GM19023 (cell line): ENCODE measurements at regions not wholly inside any gene's neighbourhood (a gene's known extent, or its start where the extent isn't known, plus 50 kb on each side); places are given as distances from the start of the nearest gene placed in this dataset.

Experiments used
- ATAC-seq: cut with Tn5 transposase; IDR thresholded peaks from one replicate; pipeline ENCODE4 v1.9.1; 2021; ENCODE audit warnings: mild to moderate bottlenecking, moderate library complexity; ENCODE audit not compliant: unreplicated experiment

DNA sequence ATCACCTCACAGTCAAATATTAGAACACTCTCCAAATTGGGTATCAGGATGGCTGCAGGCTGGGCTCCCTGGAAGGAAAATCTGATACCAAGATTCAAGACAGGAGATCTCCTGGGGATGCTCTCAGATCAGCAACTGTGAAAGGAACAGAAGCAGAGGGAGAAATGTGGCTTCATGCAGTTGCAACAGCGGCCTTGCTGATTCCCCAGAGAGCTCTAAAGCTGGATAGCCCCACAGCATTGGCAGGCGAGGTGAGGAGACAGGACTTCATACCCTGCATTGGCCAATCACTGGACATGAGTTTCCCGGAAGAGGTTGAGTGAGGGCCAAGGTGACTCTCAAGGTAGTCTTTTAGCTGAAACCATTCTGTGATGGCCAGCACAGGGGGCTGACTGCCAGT lies 190.6 kb downstream of the PTPN20 start:
- no peak for ATAC-seq

GRCh38 chr10:47104151-47104605 lies 192.9 kb downstream of the PTPN20 start:
- ATAC-seq: no peak

DNA sequence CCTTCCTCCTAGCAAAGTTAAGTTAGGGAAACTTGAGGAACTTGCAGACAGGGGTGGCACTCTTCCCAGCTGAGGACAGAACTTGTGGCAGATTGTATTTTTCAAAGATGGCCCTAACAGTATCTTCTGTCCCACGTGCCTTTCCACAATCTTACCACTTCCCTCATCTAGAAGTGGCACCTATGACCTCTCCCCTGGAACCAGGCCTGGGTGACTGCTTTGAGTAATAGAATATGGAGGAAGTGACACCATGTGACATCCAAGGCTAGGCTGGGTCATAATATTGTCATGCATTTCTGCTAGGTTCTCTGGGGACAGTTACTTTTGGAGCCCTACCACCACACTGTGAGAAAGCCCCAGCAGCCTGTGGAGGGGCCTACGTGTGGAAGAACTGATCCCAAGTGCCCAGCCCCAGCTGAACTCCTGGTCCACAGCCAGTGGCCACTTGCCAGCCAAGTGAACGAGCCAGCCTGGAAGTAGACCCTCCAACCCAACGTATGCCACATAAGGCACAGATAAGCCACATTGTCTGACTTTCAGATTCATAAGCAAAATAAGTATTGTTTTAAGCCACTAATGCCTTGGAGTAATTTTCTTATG lies 193.7 kb downstream of the PTPN20 start:
- no peak for ATAC-seq

DNA sequence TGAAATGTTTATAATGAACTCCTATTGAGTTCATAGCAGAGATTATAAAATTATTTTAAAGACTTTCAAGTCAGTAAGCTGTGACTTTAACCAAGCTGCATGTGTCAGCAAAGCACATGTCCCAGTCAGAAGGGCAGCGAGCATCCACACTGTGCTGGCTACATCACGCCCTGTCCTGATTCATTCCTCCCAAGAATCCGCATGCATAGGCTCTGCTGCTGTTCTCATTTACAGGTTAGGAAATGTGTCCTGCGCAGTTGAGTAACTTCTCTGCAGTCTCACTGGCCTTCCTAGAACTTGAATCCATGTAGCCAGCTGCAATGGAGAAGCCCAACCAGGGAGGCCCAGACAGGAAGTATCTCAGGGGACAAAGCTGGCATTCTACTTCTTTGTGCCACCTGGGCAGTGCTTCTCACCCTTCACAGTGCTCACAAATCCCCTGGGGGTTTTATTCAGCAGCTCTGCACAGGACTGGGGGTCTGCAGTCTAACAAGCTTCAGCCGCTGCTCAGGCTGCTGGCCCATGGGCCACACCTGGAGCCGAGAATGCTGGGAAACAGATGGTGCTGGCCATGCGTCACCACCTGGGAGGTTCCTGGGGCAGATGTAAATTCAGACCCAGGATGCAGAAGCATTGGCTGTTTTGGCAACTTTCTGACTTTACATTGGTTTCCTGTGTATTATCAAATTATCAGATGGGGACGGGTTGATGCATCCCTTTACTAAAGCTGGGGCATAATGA lies 192.8 kb upstream of the GDF10 start:
- no peak for ATAC-seq

DNA sequence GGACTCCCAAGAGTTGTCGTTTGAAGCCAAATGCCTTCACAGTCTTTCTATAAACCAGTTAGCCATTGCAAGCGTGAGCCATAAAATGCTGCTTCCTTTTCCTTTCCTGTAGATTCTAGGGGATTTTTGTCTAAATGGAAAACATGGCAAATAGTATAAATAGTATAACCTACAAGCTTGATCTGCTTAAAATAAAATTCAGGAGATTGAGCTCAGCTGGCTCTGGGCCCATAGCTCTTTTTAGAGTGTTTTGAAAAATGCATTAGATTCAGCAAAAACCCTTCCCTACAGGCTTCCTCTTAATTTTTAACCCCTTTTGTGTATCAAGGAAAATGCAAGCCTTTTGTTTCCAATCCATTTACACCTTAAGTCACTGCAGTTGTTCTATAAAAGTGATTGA lies 190.1 kb upstream of the GDF10 start:
- no peak for ATAC-seq

DNA sequence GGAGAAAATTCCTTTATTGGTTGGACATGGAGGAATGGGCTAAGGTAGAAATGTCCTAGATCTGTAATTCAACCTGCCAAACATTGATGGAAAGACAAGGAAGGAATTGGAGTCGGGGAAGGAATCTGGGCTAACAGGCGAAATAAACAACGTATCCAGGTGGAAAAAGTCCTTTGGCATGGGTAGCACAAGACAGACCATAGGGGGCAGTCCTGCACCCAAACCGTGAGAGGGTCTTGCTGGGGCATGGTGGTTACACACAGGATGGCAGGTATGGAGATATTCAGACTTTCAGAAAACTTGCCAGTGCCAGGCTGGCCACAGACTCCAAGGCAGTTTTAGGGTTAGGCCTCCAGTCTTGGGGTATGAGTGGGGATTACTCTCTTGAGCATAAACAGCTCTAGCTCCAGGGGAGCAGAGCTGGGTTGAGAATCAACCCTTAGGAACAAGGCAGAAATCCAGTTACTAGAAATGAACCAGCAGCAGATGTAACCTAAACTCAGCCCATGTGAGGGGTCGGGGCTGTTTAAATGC lies 188.6 kb upstream of the GDF10 start:
- no peak for ATAC-seq

GRCh38 chr10:47112612-47113011 lies 187.4 kb upstream of the GDF10 start:
- no peak for ATAC-seq

- ATAC-seq: no peak
Observed at GRCh38 chr10:47113907-47114500, 186.0 kb upstream of the GDF10 start.

GRCh38 chr10:47114680-47115186 lies 185.3 kb upstream of the GDF10 start:
- ATAC-seq: no peak

GRCh38 chr10:47115322-47115721 lies 184.7 kb upstream of the GDF10 start:
- no peak for ATAC-seq

- ATAC-seq: no peak
Observed at GRCh38 chr10:47116445-47116844, 183.6 kb upstream of the GDF10 start.

DNA sequence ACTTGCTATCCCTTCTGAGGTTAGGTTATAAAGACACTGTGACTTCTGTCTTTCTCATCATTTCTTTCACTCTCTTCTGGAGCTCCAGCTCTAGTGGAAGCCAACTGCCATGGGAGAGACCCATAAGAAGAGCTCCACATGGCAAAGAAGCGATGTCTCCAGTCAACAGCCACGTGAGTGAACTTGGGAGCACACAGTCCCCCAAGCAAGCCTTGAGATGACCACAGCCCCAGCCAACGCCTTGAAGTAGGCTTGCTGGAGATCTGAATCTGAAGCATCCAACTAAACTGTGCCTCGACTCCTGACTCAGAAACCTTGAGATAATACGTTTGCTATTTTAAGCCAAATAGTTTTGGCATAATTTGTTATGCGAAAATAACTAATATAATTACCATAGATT lies 181.7 kb upstream of the GDF10 start:
- no peak for ATAC-seq

DNA sequence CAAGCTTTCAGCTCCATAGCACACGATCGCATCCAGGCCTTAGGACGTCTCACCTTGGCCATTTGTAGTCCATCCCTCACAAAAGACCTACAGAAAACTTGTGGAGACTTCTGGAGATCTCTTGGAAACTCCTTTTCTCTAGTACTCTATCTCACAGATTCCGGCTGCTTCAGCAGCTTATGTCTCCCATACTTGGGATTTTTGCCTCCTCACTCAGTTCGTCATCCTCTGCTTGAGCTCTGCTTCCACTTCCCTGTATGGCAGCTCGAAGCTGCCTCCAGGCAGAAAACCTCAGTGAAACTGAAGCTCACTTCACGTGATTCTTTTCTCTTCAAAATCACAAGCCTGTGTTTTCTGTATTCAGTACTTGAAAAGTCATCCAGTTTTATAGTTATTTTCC lies 178.7 kb upstream of the GDF10 start:
- no peak for ATAC-seq

- ATAC-seq: no peak
Observed at GRCh38 chr10:47123716-47124288, 176.2 kb upstream of the GDF10 start.

- no peak for ATAC-seq
Observed at GRCh38 chr10:47127188-47127785, 172.7 kb upstream of the GDF10 start.

DNA sequence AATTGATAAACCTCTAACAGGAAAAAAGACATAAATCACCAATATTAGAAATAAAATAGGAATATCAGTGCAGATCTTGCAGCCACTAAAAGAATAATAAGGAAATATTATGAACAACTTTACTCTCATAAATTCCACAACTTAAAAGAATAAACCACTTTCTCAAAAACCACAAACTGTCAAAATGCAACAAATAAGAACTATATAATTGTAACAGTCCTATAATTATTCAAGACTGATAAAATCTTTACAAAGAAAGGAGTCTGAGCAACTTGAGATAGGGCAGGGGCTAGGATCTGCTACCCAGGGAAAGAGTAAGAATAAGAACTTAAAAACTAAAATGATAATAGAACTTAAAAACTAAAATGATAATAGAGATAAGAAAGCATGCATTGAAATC lies 169.5 kb upstream of the GDF10 start:
- ATAC-seq: no peak

DNA sequence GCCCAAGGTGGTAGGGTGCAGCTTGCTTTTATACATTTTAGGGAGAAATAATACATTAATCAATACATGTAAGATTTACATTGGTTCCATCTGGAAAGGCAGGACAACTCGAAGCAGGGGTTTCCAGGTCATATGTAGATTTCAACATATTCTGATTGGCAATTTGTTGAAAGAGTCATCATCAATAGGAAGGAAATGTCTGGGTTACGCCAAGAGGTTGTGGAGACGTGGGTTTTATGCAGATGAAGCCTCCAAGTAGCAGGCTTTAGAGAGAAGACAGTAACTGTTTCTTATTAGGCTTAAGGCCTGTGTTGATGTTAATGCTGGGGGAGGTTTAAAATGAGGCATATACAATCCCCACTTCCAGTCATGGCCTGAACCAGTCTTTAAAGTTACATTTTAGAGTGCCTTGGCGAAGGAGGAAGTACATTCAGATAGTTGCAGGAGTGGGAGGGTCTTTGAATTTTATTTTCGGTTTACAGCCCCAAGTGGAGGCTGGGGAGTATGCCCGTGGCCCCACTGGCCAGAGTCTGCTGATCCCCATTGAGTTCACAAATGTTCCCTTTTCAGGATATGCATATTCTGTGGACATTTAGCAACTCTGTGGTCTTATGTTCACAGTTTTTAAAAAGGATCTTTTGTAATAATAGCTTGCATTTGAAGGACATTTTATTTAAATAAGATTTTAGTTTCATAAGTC lies 166.0 kb upstream of the GDF10 start:
- no peak for ATAC-seq

- no peak for ATAC-seq
Observed at GRCh38 chr10:47136866-47137265, 163.1 kb upstream of the GDF10 start.

GRCh38 chr10:47137311-47137851 lies 162.6 kb upstream of the GDF10 start:
- no peak for ATAC-seq

- no peak for ATAC-seq
Observed at GRCh38 chr10:47139121-47139520, 160.9 kb upstream of the GDF10 start.
